GM12865 (cell line): ENCODE measurements at regions not wholly inside any gene's neighbourhood (a gene's known extent, or its start where the extent isn't known, plus 50 kb on each side); places are given as distances from the start of the nearest gene placed in this dataset.

Source experiments
- DNase-seq: peaks from one replicate; pipeline ENCODE4 v3.0.0; 2010; ENCODE audit warnings: low read depth
- H3K4me3 ChIP-seq: 2 replicates; pipeline ENCODE4 v1.5.1; 2011; ENCODE audit warnings: mild to moderate bottlenecking, low read depth, low read length, control low read depth
- CTCF ChIP-seq: IDR thresholded peaks from 2 replicates; pipeline ENCODE4 v1.5.1; 2011; ENCODE audit warnings: low read length, control low read depth, low read depth, inconsistent platforms; ENCODE audit not compliant: insufficient read depth; ENCODE audit errors: missing control alignments

DNA sequence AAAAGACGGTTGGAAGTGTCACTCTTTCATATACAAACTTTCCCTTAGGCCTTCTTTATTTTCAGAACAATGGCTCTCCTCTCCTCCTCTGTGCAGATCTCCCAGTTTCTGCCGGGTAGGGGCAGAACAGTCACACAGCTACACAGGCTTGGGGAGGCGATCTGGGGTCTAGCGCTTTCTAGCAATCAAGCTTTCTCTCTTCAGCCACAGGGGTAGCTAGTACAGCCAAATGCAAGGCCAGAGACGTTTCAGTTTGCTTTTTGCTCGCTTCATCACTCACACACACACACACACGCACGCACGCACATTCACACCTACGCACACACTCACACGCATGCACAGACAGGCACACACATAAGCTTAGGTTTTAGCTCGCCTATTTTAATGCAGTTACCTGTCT is 104.3 kb downstream of the SPATA19 start:
- no peak for DNase-seq
- TF ChIP-seq CTCF = no peak
- H3K4me3 ChIP-seq = no peak overlapping the region

DNA sequence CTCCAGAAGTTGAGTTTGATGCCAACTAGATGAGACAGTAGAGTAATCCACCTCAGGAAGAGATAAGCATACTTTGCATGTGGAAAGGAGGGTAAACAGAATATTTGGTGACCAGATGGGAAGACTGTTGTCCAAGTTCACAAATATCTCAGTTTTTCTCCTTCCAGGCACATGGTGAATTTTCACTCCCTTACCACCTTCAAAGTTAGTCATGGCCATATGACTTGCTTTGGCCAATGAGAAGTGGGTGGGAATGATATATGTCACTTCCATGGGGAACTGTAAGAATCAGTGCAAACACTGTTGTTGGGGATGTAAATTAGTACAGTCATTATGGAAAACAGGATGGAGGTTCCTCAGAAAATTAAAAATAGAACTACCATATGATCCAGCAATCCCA is 105.8 kb downstream of the SPATA19 start:
- H3K4me3 ChIP-seq = no peak overlapping the region
- DNase-seq = no peak
- TF ChIP-seq CTCF = no peak

- no peak for TF ChIP-seq CTCF
- no peak overlapping the region for H3K4me3 ChIP-seq
- DNase-seq = no peak
Observed at GRCh38 chr11:133738624-133739023, 106.7 kb downstream of the SPATA19 start.

DNA sequence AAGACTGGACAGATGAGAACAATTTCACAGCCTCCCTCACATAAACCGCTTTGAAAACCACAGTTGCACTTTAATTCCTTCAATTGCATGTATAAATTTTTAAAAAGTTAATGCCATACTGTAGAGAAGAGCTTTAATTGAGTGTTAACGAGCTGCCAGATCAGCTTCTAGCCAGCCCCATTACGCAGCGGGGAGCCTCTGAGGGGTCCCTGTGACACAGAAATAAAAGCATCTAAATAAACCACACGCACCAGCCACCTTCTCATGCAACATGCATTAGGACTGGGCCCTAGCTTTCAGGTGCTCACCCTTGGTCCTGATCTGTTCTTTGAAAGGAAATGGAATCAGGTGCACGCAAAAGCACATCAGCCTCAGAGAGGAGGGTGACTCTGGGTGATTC is 111.7 kb downstream of the SPATA19 start:
- DNase-seq = no peak
- no peak overlapping the region for H3K4me3 ChIP-seq
- no peak for TF ChIP-seq CTCF

- no peak for TF ChIP-seq CTCF
- no peak overlapping the region for H3K4me3 ChIP-seq
- DNase-seq = no peak
Observed at GRCh38 chr11:133732109-133732674, 113.1 kb downstream of the SPATA19 start.

DNA sequence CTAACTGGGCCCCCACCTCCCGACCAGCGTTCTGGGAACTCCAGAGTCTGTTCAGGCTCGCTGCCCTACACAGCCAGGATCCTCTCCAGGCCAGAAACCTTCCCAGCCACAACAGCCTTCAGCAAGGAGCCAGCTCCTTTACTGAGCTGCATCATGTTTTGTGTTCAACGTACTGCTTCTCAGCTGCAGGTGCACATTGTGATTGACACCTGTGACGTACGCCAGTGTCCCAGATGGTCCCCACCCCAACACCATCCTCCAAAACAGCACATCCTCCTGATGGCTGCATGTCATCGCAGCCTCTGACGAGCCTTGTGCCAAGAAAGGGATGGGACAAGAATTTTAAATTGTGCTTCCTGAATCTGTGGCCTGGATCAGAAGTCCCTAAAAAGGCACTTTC is 117.5 kb downstream of the SPATA19 start:
- no peak for DNase-seq
- H3K4me3 ChIP-seq = no peak overlapping the region
- no peak for TF ChIP-seq CTCF

GRCh38 chr11:133726542-133726941 is 118.8 kb downstream of the SPATA19 start:
- DNase-seq = no peak
- no peak for TF ChIP-seq CTCF

More at GRCh38 chr11:133726542-133726941, 118.8 kb downstream of the SPATA19 start:
- H3K4me3 ChIP-seq = no peak overlapping the region
